Muscle layer of colon (tissue), 2 donors: ENCODE measurements at regions not wholly inside any gene's neighbourhood (a gene's known extent, or its start where the extent isn't known, plus 50 kb on each side); places are given as distances from the start of the nearest gene placed in this dataset.

Experiments
- H3K27ac ChIP-seq: one replicate; pipeline ENCODE4 v1.7.0; 2013; ENCODE audit warnings: low read depth, mild to moderate bottlenecking, low read length, moderate library complexity
- H3K27me3 ChIP-seq, 2 donors: one replicate each; pipeline ENCODE4 v1.7.0; 2013; ENCODE audit warnings: low read length in 2 of 2, mild to moderate bottlenecking in 2 of 2; ENCODE audit not compliant: insufficient read depth in 2 of 2, control insufficient read depth in 1 of 2
- H3K36me3 ChIP-seq: one replicate; pipeline ENCODE4 v1.7.0; 2013; ENCODE audit warnings: mild to moderate bottlenecking, low read length; ENCODE audit not compliant: insufficient read depth
- H3K4me1 ChIP-seq: one replicate; pipeline ENCODE4 v1.7.0; 2013; ENCODE audit warnings: mild to moderate bottlenecking, low read length; ENCODE audit not compliant: insufficient read depth
- H3K4me3 ChIP-seq, 2 donors: one replicate each; pipeline ENCODE4 v1.7.0; 2013; ENCODE audit warnings: low read length in 2 of 2, low read depth in 1 of 2, mild to moderate bottlenecking in 1 of 2, moderate library complexity in 1 of 2
- H3K9ac ChIP-seq: one replicate; pipeline ENCODE4 v1.7.0; 2013; ENCODE audit warnings: low read length
- H3K9me3 ChIP-seq: one replicate; pipeline ENCODE4 v1.7.0; 2013; ENCODE audit warnings: mild to moderate bottlenecking, low read length
- donor health status: abdominal sarcoma.
- donor health status: Adenocarcinoma of cecum.

DNA sequence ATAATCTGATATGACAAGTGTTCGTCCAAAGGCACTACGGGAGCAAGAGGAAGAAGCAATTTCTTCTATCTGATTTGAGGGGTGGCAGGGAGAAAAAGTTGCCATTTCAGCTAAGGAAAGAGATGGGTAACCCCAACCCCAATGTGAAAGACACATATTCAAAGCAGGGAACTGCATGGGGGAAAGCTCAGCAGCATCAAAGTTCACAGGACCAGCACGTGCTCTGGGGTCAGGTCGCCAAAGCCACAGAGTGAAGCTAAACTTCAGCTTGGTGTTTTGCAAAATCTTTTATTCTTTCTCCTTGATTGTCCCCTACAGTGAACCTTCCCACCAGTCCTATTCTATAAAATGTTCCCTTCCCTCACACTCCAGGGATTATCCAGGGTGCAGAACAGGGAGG, 112.8 kb upstream of the PPP2R2D start:
- Histone ChIP-seq H3K9ac (no peak overlapping the region), H3K27me3 (no peaks in the 10 kb centered on the region), H3K9me3 (no peaks in the 10 kb centered on the region), H3K4me1 (no peaks in the 10 kb centered on the region), H3K36me3 (no peaks in the 10 kb centered on the region), H3K4me3 (no peak overlapping the region), H3K27ac (no peak overlapping the region)

DNA sequence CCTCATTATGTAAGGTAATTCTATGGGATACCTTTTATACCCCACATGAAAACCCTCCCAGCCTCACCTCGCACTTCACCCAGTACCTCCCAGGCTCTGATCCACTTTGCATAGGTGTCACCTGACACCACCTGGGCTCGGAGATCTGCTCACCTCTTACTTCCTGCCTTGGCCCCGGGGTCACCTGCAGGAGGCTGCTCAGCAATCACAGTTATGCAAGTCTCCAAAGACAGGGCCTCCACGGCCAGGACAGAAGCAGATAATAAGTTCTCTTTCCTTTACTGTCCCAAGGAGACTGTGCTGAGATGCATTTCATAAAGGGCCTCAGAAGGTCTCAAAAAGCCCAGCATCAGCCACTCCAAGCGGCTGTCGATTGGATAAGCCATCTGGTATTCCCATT, 112.4 kb upstream of the PPP2R2D start:
- Histone ChIP-seq H3K4me3 (no peak overlapping the region), H3K36me3 (no peaks in the 10 kb centered on the region), H3K9me3 (no peaks in the 10 kb centered on the region), H3K27me3 (no peaks in the 10 kb centered on the region), H3K9ac (no peak overlapping the region), H3K27ac (no peak overlapping the region), H3K4me1 (no peaks in the 10 kb centered on the region)

DNA sequence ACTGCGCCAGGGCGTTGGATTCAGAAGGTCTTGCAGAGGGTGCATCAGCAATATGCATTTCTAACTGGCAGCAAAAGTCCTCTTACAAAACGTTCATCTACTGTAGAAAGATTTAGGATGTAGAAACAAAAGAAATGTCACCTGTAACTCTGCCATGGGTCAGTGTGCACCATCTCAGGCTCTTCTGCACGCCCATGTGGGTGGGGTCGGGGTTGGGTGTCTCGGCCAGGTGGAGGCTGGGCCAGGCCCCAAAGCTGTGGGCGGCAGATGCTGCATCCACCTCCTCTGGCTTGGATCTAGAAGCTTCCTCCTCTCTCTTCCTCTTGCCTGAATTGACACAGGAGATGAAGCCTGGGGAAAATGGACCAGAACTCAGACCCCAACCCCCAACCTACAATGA, 111.3 kb upstream of the PPP2R2D start:
- H3K9me3 ChIP-seq, result no peaks in the 10 kb centered on the region
- H3K27me3 ChIP-seq, result no peaks in the 10 kb centered on the region

GRCh38 chr10:131790021-131790420, 110.8 kb upstream of the PPP2R2D start:
- Histone ChIP-seq H3K36me3 (no peaks in the 10 kb centered on the region), H3K27ac (no peak overlapping the region), H3K9ac (no peak overlapping the region), H3K27me3 (no peaks in the 10 kb centered on the region), H3K4me1 (no peaks in the 10 kb centered on the region), H3K9me3 (no peaks in the 10 kb centered on the region), H3K4me3 (no peak overlapping the region)

More for the DNA sequence above, 111.3 kb upstream of the PPP2R2D start:
- H3K36me3 ChIP-seq, result no peaks in the 10 kb centered on the region
- no peak overlapping the region for H3K27ac ChIP-seq
- H3K9ac ChIP-seq, result no peak overlapping the region
- H3K4me3 ChIP-seq, result no peak overlapping the region
- H3K4me1 ChIP-seq, result no peaks in the 10 kb centered on the region

DNA sequence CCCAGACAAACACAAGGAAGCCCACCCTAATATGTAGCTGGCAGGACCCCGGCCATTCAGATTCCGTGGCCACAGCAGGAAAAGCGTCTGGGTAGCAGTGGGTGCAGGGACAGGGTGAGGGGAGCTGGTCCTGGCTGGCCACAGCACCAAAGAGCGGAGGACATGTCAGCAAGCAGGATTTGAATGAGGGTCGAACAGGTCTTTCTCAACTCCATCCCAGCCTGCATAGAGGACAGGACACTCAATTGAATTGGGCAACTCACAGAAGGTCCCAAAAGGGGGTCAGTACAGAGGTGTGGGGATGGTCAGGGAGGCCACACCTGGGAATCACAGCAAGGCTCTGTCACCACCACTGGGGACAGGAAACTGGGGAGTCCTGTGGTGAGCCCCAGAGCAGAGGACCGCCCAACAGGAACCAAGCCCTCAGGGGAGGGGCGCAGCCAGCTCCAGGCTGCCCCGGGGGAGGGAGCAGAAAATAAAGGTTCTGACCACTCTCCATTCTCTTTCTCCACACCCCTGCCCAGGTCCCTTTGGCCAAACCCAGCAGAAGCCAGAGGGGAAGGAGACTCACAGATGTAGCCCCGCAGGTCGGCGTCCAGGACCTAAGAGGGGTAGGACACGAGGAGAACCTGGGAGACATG, 108.7 kb upstream of the PPP2R2D start:
- Histone ChIP-seq H3K4me1 (no peaks in the 10 kb centered on the region), H3K4me3 (no peak overlapping the region), H3K27me3 (no peaks in the 10 kb centered on the region), H3K9ac (no peak overlapping the region), H3K36me3 (no peaks in the 10 kb centered on the region), H3K27ac (no peak overlapping the region), H3K9me3 (peaks cover 3% of the 10 kb centered on the region)

GRCh38 chr10:131792809-131793208, 108.0 kb upstream of the PPP2R2D start:
- Histone ChIP-seq H3K9ac (no peak overlapping the region), H3K4me1 (no peaks in the 10 kb centered on the region), H3K27ac (no peak overlapping the region), H3K9me3 (peaks cover 3% of the 10 kb centered on the region), H3K27me3 (no peaks in the 10 kb centered on the region), H3K4me3 (no peak overlapping the region), H3K36me3 (no peaks in the 10 kb centered on the region)

- H3K4me1 ChIP-seq, result no peaks in the 10 kb centered on the region
- no peak overlapping the region for H3K27ac ChIP-seq
- no peaks in the 10 kb centered on the region for H3K36me3 ChIP-seq
- no peaks in the 10 kb centered on the region for H3K27me3 ChIP-seq
- H3K9me3 ChIP-seq, result peaks cover 7% of the 10 kb centered on the region
- H3K9ac ChIP-seq, result no peak overlapping the region
- no peak overlapping the region for H3K4me3 ChIP-seq
Measured at GRCh38 chr10:131795761-131796160, 105.0 kb upstream of the PPP2R2D start.

DNA sequence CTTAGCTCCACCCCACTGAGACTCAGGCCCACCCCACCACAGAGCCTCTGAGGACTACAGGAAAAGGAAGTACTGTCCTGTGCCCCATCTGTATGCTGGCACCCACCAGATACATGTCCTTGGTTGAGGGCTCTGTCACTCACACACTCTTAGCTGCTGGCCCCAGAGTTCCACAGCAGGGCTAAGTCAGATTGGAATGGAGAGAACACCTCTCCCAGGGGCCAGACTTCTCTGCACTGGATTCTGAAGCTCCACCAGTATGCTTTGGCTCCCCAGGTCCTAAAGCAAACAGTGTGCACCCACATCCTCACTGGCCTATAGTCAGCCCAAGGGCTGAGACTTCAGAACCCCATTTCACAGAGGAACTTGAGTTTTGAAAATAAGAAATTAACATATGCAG, 103.2 kb upstream of the PPP2R2D start:
- Histone ChIP-seq H3K9me3 (peaks cover 7% of the 10 kb centered on the region), H3K4me1 (no peaks in the 10 kb centered on the region), H3K9ac (no peak overlapping the region), H3K36me3 (no peaks in the 10 kb centered on the region), H3K4me3 (no peak overlapping the region), H3K27me3 (no peaks in the 10 kb centered on the region), H3K27ac (no peak overlapping the region)

DNA sequence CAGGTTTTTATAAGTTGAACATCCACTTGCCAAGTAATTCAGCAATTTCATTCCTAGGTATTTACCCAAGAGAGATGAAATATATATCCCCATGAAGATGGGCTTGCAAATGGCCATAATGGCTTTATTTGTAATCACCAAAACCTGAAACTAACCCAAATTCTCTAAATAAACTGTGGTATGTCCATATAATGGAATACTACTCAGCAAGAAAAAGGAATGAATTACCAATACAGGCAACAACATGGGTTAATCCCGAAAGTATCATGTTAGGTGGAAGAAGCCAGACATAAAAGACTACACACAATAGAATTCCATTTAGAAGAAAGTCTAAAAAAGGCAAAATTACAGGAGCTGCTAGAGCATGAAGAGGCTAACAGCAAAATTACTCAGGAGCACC, 101.4 kb upstream of the PPP2R2D start:
- no peaks in the 10 kb centered on the region for H3K27me3 ChIP-seq
- H3K36me3 ChIP-seq, result no peaks in the 10 kb centered on the region
- H3K4me1 ChIP-seq, result no peaks in the 10 kb centered on the region
- no peak overlapping the region for H3K9ac ChIP-seq
- H3K27ac ChIP-seq, result no peak overlapping the region
- no peak overlapping the region for H3K4me3 ChIP-seq
- H3K9me3 ChIP-seq, result peaks cover 7% of the 10 kb centered on the region

- H3K9me3 ChIP-seq, result peaks cover 3% of the 10 kb centered on the region
- H3K4me3 ChIP-seq, result no peak overlapping the region
- no peaks in the 10 kb centered on the region for H3K27me3 ChIP-seq
- no peak overlapping the region for H3K9ac ChIP-seq
- no peaks in the 10 kb centered on the region for H3K4me1 ChIP-seq
- H3K36me3 ChIP-seq, result no peaks in the 10 kb centered on the region
- no peak overlapping the region for H3K27ac ChIP-seq
Measured at GRCh38 chr10:131802156-131802915, 98.5 kb upstream of the PPP2R2D start.

- Histone ChIP-seq H3K4me1 (no peaks in the 10 kb centered on the region), H3K36me3 (no peaks in the 10 kb centered on the region), H3K9ac (no peak overlapping the region), H3K27me3 (no peaks in the 10 kb centered on the region), H3K4me3 (no peak overlapping the region), H3K9me3 (peaks cover 2% of the 10 kb centered on the region), H3K27ac (no peak overlapping the region)
Measured at GRCh38 chr10:131802996-131803395, 97.8 kb upstream of the PPP2R2D start.
